ENCODE measurements at regions not wholly inside any gene's neighbourhood (a gene's known extent, or its start where the extent isn't known, plus 50 kb on each side); places are given as distances from the start of the nearest gene placed in this dataset.

DNA sequence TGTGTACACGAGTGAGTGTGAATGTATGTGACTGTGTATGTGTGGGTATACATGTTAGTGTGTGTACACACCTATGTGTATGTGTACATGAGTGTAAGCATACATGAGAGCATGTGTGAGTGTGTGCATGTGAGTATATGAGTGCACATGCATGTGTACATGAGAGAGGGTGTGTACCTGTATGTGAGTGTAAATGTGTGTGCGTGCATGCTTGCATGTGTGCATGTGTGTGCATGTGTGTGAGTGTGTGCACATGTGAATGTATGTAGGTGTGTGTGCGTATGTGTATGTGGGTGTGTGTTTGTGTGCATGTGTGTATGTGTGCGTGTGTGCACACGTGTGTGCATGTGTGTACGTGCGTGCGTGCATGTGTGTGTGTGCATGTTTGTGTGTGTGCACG lies 183.4 kb downstream of the BMP7 start:
- TF ChIP-seq CTCF (IDR thresholded peaks at IDR 0.05): no peak
- TF ChIP-seq POLR2A (IDR thresholded peaks at IDR 0.05): no peak

All from right lobe of liver (tissue), 4 donors.